H1 (cell line): ENCODE measurements at regions not wholly inside any gene's neighbourhood (a gene's known extent, or its start where the extent isn't known, plus 50 kb on each side); places are given as distances from the start of the nearest gene placed in this dataset.

Source experiments
- CTCF ChIA-PET: fragments of 300-600 bp; sonication (Branson Sonifier 250); formaldehyde crosslinking; loops from one replicate; lab custom pipeline; 2021; ENCODE audit not compliant: partially characterized antibody; lab: Charles Lee
- POLR2A ChIA-PET: fragments of 300-600 bp; sonication (Branson Sonifier 250); formaldehyde crosslinking; loops from one replicate; lab custom pipeline; 2021; ENCODE audit warnings: inconsistent platforms; ENCODE audit not compliant: partially characterized antibody; lab: Charles Lee
- DNase-seq, 2 experiments: peaks; one replicate each; pipeline versions ENCODE4 v3.0.0 to v3.0.0-alpha.2; 2010 to 2022; ENCODE audit warnings: low spot score in 2 of 2, low read depth in 1 of 2, mixed read lengths in 1 of 2
- FAIRE-seq: peaks from 2 replicates; lab custom pipeline; 2011; peaks lifted over from hg19 to GRCh38; lab: Jason Lieb, UNC
- H2AFZ ChIP-seq: 2 replicates; pipeline ENCODE4 v1.8.1; 2012; ENCODE audit warnings: low read length, inconsistent platforms
- H2AK5ac ChIP-seq: 2 replicates; pipeline ENCODE4 v1.6.1; 2013; ENCODE audit warnings: low read depth, low read length
- H2BK120ac ChIP-seq: replicated peaks from 2 replicates; pipeline ENCODE3; 2013; ENCODE audit warnings: low read depth, low read length, inconsistent platforms
- H2BK12ac ChIP-seq: 2 replicates; pipeline ENCODE4 v1.6.1; 2013; ENCODE audit warnings: low read depth, low read length
- H2BK15ac ChIP-seq: 2 replicates; pipeline ENCODE4 v1.6.1; 2013; ENCODE audit warnings: low read length
- H2BK20ac ChIP-seq: 2 replicates; pipeline ENCODE4 v1.6.1; 2013; ENCODE audit warnings: low read length
- H2BK5ac ChIP-seq: 2 replicates; pipeline ENCODE4 v1.6.1; 2013; ENCODE audit warnings: low read depth, low read length
- H3K14ac ChIP-seq: 2 replicates; pipeline ENCODE4 v1.6.1; 2013; ENCODE audit warnings: inconsistent platforms; ENCODE audit not compliant: insufficient read length
- H3K18ac ChIP-seq: 2 replicates; pipeline ENCODE4 v1.6.1; 2013; ENCODE audit warnings: low read length; ENCODE audit errors: extremely low read depth
- H3K23ac ChIP-seq: 2 replicates; pipeline ENCODE4 v1.6.1; 2013; ENCODE audit warnings: inconsistent platforms; ENCODE audit not compliant: insufficient read length
- H3K23me2 ChIP-seq: 2 replicates; pipeline ENCODE4 v1.6.1; 2013; ENCODE audit warnings: low read depth, low read length
- H3K27ac ChIP-seq: 2 replicates; pipeline ENCODE4 v1.6.1; 2011; ENCODE audit warnings: low read depth, low read length, inconsistent platforms
- H3K27me3 ChIP-seq, 4 experiments: replicated peaks in 1 of 4; 1 replicate in 1 of 4; 2 replicates in 3 of 4; pipeline versions ENCODE4 v1.6.1 to v1.8.1; 2011 to 2013; ENCODE audit warnings: low read length in 3 of 4, mild to moderate bottlenecking in 3 of 4, inconsistent platforms in 2 of 4, mixed read lengths in 2 of 4, moderate library complexity in 1 of 4; ENCODE audit not compliant: control insufficient read depth in 3 of 4, insufficient read depth in 3 of 4; ENCODE audit errors: extremely low read depth in 1 of 4
- H3K36me3 ChIP-seq, 4 experiments: 2 replicates each; pipeline versions ENCODE4 v1.6.1 to v1.8.1; 2011 to 2013; ENCODE audit warnings: mild to moderate bottlenecking in 4 of 4, low read length in 3 of 4, moderate library complexity in 2 of 4, control low read depth in 1 of 4, inconsistent platforms in 1 of 4; ENCODE audit not compliant: insufficient read depth in 4 of 4, control insufficient read depth in 2 of 4
- H3K4ac ChIP-seq: replicated peaks from 2 replicates; pipeline ENCODE3; 2013; ENCODE audit warnings: low read length, low read depth, mixed read lengths, inconsistent platforms; ENCODE audit not compliant: insufficient read length
- H3K4me1 ChIP-seq, 4 experiments: replicated peaks in 1 of 4; 1 replicate in 1 of 4; 2 replicates in 3 of 4; pipeline versions ENCODE4 v1.6.1 to v1.8.1; 2011 to 2013; ENCODE audit warnings: low read length in 3 of 4, inconsistent platforms in 2 of 4, mixed read lengths in 1 of 4; ENCODE audit not compliant: insufficient read depth in 4 of 4, control insufficient read depth in 3 of 4
- H3K4me2 ChIP-seq, 2 experiments: 2 replicates each; pipeline versions ENCODE4 v1.6.1 to v1.8.1; 2011 to 2013; ENCODE audit warnings: low read depth in 2 of 2, low read length in 2 of 2, control low read depth in 1 of 2, inconsistent platforms in 1 of 2, mild to moderate bottlenecking in 1 of 2; ENCODE audit not compliant: insufficient read depth in 1 of 2
- H3K4me3 ChIP-seq, 4 experiments: fragments of 200-600, 300-600 bp in 1 of 4; sonication (generic), shearing (Covaris generic), sonication (Bioruptor Twin) in 1 of 4; 2 replicates each; pipeline versions ENCODE4 v1.5.1 to v1.8.1; 2011 to 2016; ENCODE audit warnings: low read length in 4 of 4, low read depth in 3 of 4, control low read depth in 2 of 4, inconsistent platforms in 2 of 4, mild to moderate bottlenecking in 2 of 4, mixed read lengths in 1 of 4, moderate library complexity in 1 of 4; ENCODE audit not compliant: insufficient read depth in 2 of 4; ENCODE audit errors: extremely low read depth in 1 of 4
- H3K56ac ChIP-seq: replicated peaks from 2 replicates; pipeline ENCODE3; 2013; ENCODE audit warnings: low read depth, mild to moderate bottlenecking, mixed read lengths, low read length, inconsistent platforms; ENCODE audit not compliant: insufficient read length
- H3K79me1 ChIP-seq: 2 replicates; pipeline ENCODE4 v1.6.1; 2013; ENCODE audit warnings: low read depth, low read length, control low read depth
- H3K79me2 ChIP-seq, 2 experiments: 2 replicates each; pipeline versions ENCODE4 v1.6.1 to v1.8.1; 2012 to 2013; ENCODE audit warnings: low read length in 2 of 2, mild to moderate bottlenecking in 2 of 2, inconsistent platforms in 1 of 2; ENCODE audit not compliant: insufficient read depth in 2 of 2, control insufficient read depth in 1 of 2
- H3K9ac ChIP-seq, 4 experiments: replicated peaks in 1 of 4; 1 replicate in 1 of 4; 2 replicates in 3 of 4; pipeline versions ENCODE4 v1.6.1 to v1.8.1; 2011 to 2013; ENCODE audit warnings: low read depth in 3 of 4, low read length in 3 of 4, control low read depth in 2 of 4, mild to moderate bottlenecking in 2 of 4, moderate library complexity in 2 of 4, inconsistent platforms in 1 of 4; ENCODE audit errors: extremely low read depth in 1 of 4
- H3K9me3 ChIP-seq, 2 experiments: 2 replicates each; pipeline versions ENCODE4 v1.6.1 to v1.8.1; 2012 to 2013; ENCODE audit warnings: mild to moderate bottlenecking in 2 of 2, moderate library complexity in 2 of 2, control low read depth in 1 of 2, inconsistent platforms in 1 of 2, low read depth in 1 of 2, low read length in 1 of 2, mixed read lengths in 1 of 2; ENCODE audit not compliant: insufficient read depth in 2 of 2
- H4K20me1 ChIP-seq, 2 experiments: replicated peaks in 1 of 2; 2 replicates each; pipeline versions ENCODE3 to v1.8.1; 2011 to 2013; ENCODE audit warnings: inconsistent platforms in 2 of 2, low read length in 2 of 2, mild to moderate bottlenecking in 1 of 2; ENCODE audit not compliant: insufficient read depth in 2 of 2, control insufficient read depth in 1 of 2
- H4K5ac ChIP-seq: 2 replicates; pipeline ENCODE4 v1.6.1; 2013; ENCODE audit warnings: low read length, low read depth, mixed read lengths, inconsistent platforms; ENCODE audit not compliant: insufficient read length
- H4K8ac ChIP-seq: 2 replicates; pipeline ENCODE4 v1.8.0; 2013; ENCODE audit warnings: mild to moderate bottlenecking, moderate library complexity, low read length, inconsistent platforms; ENCODE audit not compliant: insufficient read depth; ENCODE audit errors: extremely low read depth
- H4K91ac ChIP-seq: replicated peaks from 2 replicates; pipeline ENCODE3; 2013; ENCODE audit warnings: low read length, mixed read lengths, inconsistent platforms; ENCODE audit not compliant: insufficient read length
- ASH2L ChIP-seq: fragments of 200-600, 300-600 bp; sonication (generic); IDR thresholded peaks from one replicate; pipeline ENCODE4 v1.7.1; 2017; ENCODE audit warnings: low read length
- CBX8 ChIP-seq: fragments of 300-800, 300-1000 bp; sonication (generic); IDR thresholded peaks from 2 replicates; pipeline ENCODE4 v1.7.1; 2016; ENCODE audit warnings: low read depth, low read length, borderline replicate concordance
- CEBPB ChIP-seq: IDR thresholded peaks from 2 replicates; pipeline ENCODE4 v1.6.1; 2012; ENCODE audit warnings: low read depth, low read length
- CHD1 ChIP-seq: IDR thresholded peaks from 2 replicates; pipeline ENCODE4 v1.6.1; 2012; ENCODE audit warnings: low read depth, low read length, improper control_type of control experiment
- CHD2 ChIP-seq: IDR thresholded peaks from 2 replicates; pipeline ENCODE4 v1.6.1; 2012; ENCODE audit warnings: low read length, improper control_type of control experiment
- CTBP2 ChIP-seq: IDR thresholded peaks from 2 replicates; pipeline ENCODE4 v1.7.0; 2011; ENCODE audit warnings: borderline replicate concordance, mild to moderate bottlenecking, moderate library complexity, mixed read lengths, low read length; ENCODE audit not compliant: insufficient read depth, insufficient read length
- FOSL1 ChIP-seq: IDR thresholded peaks from 2 replicates; pipeline ENCODE4 v1.6.1; 2011; ENCODE audit warnings: mild to moderate bottlenecking, low read depth, low read length, moderate library complexity; ENCODE audit not compliant: insufficient read depth
- GTF2F1 ChIP-seq: IDR thresholded peaks from 2 replicates; pipeline ENCODE4 v1.6.1; 2012; ENCODE audit warnings: low read depth, low read length, improper control_type of control experiment, borderline replicate concordance
- NRF1 ChIP-seq: IDR thresholded peaks from 2 replicates; pipeline ENCODE4 v1.6.1; 2011; ENCODE audit warnings: mild to moderate bottlenecking, low read depth, low read length, improper control_type of control experiment
- POU5F1 ChIP-seq: IDR thresholded peaks from 2 replicates; pipeline ENCODE4 v1.6.1; 2011; ENCODE audit warnings: low read depth, mild to moderate bottlenecking, low read length, moderate library complexity
- SAP30 ChIP-seq: fragments of 300-600 bp; sonication (generic); IDR thresholded peaks from 2 replicates; pipeline ENCODE4 v1.7.1; 2012; ENCODE audit warnings: low read length, moderate library complexity, mild to moderate bottlenecking, inconsistent platforms; ENCODE audit not compliant: insufficient read depth, insufficient replicate concordance
- SIRT6 ChIP-seq: IDR thresholded peaks from one replicate; pipeline ENCODE4 v1.7.1; 2012; ENCODE audit warnings: low read length, inconsistent platforms
- SIX5 ChIP-seq: IDR thresholded peaks from 2 replicates; pipeline ENCODE4 v1.6.1; 2011; ENCODE audit warnings: mild to moderate bottlenecking, low read depth, low read length
- SP1 ChIP-seq: IDR thresholded peaks from 2 replicates; pipeline ENCODE4 v1.6.1; 2011; ENCODE audit warnings: low read depth, low read length
- SRF ChIP-seq: IDR thresholded peaks from 2 replicates; pipeline ENCODE4 v1.6.1; 2011; ENCODE audit warnings: mild to moderate bottlenecking, low read depth, low read length, moderate library complexity
- SUZ12 ChIP-seq: fragments of 200-600 bp; sonication (generic); IDR thresholded peaks from 2 replicates; pipeline ENCODE4 v1.6.1; 2012; ENCODE audit warnings: mild to moderate bottlenecking, inconsistent platforms, low read length, moderate library complexity, mixed read lengths
- TAF7 ChIP-seq: optimal IDR thresholded peaks from 2 replicates; pipeline ENCODE3; 2011; ENCODE audit warnings: low read depth, mild to moderate bottlenecking, inconsistent platforms, low read length, moderate library complexity, borderline replicate concordance
- WGBS, 2 experiments: shearing (Covaris generic) in 1 of 2; methylation state at CpG; one replicate each; pipeline versions ENCODE4 v1.1.6 to v1.1.7; 2013 to 2015; ENCODE audit warnings: low lambda C conversion rate in 2 of 2, mixed read lengths in 2 of 2, inconsistent platforms in 1 of 2, low coverage in 1 of 2, missing lambda C conversion rate in 1 of 2; ENCODE audit not compliant: insufficient replicate concordance in 2 of 2, insufficient coverage in 1 of 2, insufficient read length in 1 of 2; ENCODE audit errors: extremely low coverage in 1 of 2, missing lambda C conversion rate in 1 of 2; 5-methylcytosine and 5-hydroxymethylcytosine counted together

DNA sequence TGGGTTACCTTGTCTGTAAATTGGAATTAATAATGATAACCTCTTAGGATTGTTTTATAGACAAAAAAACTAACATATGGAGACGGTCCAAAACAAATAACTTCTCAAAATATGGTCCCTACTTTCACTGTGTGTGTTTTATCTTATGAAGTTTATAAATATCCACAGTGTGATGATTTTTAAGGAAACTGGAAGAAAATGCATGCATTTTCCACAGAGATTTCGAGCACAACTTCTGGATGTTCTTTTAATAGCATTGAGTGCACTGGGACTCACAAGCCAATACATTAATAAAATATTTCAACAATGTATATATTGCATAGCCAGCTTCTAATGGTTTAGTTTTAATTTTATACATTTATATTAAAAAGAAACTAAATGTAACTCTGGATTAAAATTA is 87.9 kb upstream of the SPHKAP start:
- no peak overlapping the region for H2BK15ac ChIP-seq
- H3K27me3 ChIP-seq = no peaks in the 10 kb centered on the region
- peaks cover 0 to 3% (median 0%) of the 10 kb centered on the region in 4 experiments; a peak in 1 of 7 replicates for H3K4me1 ChIP-seq
- no peak overlapping the region for H3K27ac ChIP-seq
- FAIRE-seq (no peak), DNase-seq (no peak)
- no peaks in the 10 kb centered on the region for H4K20me1 ChIP-seq
- no peak overlapping the region for H3K56ac ChIP-seq
- H2BK12ac ChIP-seq = no peak overlapping the region
- no peak overlapping the region for H3K9ac ChIP-seq
- H3K14ac ChIP-seq = no peak overlapping the region
- no peaks in the 10 kb centered on the region for H3K23me2 ChIP-seq
- no peaks in the 10 kb centered on the region for H3K79me2 ChIP-seq
- H2BK5ac ChIP-seq = no peak overlapping the region
- H3K4me3 ChIP-seq = no peak overlapping the region
- no peak overlapping the region for H3K23ac ChIP-seq
- no peaks in the 10 kb centered on the region; a peak in 1 of 4 replicates for H3K9me3 ChIP-seq
- ChIA-PET POLR2A (no interaction called here), CTCF (no interaction called here)
- H3K79me1 ChIP-seq = no peaks in the 10 kb centered on the region
- no peak overlapping the region for H2AK5ac ChIP-seq
- H2BK120ac ChIP-seq = no peak overlapping the region
- no peak overlapping the region for H2BK20ac ChIP-seq
- H4K91ac ChIP-seq = no peak overlapping the region
- no peak overlapping the region for H4K8ac ChIP-seq
- H4K5ac ChIP-seq = no peak overlapping the region
- H3K36me3 ChIP-seq = no peaks in the 10 kb centered on the region
- H3K4me2 ChIP-seq = no peak overlapping the region
- no peak overlapping the region for H3K4ac ChIP-seq
- 90% methylated on average over 2 of the region's 2 CpGs; no CpG with 5 or more reads in 1 of the 2 experiments for WGBS, 2 experiments
- H2AFZ ChIP-seq = no peak overlapping the region
- no peak overlapping the region for H3K18ac ChIP-seq
- TF ChIP-seq SP1 (no peak), SIX5 (no peak), CHD2 (no peak), SAP30 (no peak), CBX8 (no peak), SRF (no peak), NRF1 (no peak), CEBPB (no peak), TAF7 (no peak), FOSL1 (no peak), GTF2F1 (no peak), POU5F1 (no peak), ASH2L (no peak), SIRT6 (no peak), CTBP2 (no peak), CHD1 (no peak), SUZ12 (no peak)
